Right lung (tissue), 2 donors: ENCODE measurements at regions not wholly inside any gene's neighbourhood (a gene's known extent, or its start where the extent isn't known, plus 50 kb on each side); places are given as distances from the start of the nearest gene placed in this dataset.

ENCODE experiments used
- DNase-seq, 2 donors: peaks; one replicate each; pipeline ENCODE4 v3.0.0-alpha.2; 2013

DNA sequence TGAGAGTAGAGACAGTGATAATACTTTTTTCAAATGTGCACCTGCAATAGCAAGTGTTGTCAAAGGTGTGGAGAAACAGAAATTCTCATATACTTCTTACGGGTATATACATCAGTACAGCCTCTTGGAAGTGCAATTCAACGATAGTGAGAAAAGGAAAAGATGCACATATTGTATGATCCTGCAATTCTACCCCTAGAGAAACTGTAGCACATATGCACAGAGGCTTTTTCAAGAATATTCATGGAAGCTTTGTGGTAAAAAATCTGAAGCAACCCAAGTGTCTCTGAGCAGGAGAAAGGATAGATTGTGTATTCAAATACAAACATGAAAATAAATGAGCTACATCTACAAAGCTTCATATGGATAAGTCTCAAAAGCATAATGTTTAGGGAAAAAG lies 94.7 kb upstream of the PREP start:
- DNase-seq: no peak

DNA sequence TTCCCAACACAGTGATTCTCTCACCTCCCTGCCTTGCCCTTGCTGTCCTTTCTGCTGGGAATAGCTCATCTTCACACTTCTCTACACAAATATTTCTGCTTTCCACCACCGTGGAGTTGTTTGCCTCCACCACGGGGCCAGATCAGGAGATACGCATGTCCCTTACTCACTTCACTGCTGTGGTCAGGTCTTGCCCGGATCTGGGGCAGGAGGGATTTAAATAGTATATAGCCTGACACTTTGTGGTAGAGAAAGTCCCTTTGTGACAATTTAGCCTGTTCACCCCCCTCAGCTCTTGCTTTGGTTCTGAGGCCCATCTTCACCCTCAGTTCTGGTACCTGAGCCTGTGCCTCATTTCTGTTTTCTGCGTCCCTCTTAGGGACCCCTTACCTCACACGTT lies 92.6 kb upstream of the PREP start:
- DNase-seq: no peak

DNA sequence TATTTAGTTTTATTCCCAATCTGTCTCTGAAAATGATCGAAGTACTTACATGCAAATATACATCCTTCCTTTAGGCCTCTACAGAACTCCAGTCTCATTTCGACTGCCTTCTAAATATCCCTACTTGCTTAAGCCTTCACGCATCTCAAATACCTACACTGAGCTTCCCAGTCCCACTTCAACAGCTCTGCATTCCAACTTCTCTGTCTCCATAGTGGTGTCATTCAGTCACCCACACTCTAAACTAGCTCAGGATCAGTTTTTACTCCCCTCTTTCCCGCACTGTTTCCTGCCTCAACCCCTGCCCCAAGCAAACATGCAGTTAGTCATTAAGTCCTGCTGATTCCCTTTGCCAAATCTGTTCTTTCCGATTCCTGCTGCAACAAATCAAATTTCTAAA lies 91.8 kb upstream of the PREP start:
- DNase-seq: no peak

DNA sequence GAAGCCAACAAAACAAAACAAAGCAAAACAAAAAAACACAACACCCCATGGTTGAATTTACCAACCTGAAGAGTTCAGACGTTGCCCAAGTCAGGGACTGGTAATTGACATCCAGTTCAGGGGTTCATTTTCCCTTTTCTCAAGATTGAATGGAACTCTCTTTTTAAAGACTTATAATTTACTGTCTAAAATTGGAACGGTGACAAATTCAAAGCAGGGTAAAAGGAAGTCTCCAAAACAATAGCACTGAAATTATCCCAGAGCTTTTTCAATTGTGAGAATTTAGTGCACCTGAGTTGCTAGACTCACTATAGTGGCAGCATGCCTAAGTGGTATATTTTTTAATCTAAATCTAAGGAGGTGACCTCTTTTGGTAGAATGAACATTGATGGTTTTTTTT lies 90.9 kb upstream of the PREP start:
- DNase-seq: no peak

DNA sequence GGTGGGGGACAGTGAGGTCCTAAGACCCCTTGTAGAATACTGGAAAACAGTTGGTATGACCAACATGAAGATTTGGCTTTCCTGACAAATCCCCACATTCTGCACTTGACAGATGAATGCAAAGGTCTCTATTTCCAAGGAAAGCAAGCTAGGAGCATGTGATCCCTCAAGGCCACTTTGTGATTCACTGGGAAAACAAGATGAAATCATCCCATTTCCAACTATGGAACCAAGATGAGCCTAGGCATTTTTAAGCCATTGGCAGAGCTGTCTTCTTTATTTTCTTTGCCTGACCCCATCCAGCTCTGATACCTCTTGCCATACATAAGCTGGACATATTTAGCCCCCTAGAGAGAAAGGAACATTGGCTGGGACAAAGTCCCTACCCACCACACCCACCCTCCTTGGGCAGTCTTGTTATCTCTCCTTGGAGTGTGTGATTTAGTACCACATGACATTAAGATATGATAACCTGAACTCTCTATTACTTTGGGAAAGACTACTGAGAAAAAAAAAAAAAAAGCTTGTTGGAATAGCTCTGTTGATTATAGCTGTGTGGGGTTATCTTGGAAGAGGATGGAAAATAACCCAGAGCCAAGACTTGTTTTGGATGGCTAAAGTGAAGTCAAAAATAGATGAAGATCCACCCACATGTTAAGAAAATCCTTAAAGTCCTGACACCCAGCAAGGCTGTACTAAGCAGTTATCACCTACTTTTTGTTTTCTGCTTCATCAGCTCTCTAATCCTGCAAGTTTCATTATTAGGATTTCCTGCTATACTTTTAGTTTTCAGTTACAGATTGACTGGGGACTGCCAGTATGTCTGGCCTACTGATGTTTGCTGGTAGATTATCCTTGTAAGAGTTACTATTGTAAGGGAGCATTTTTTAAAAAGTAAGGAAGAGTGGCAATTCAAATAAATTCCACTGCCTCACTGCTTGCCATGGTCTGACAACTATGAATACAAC lies 90.1 kb upstream of the PREP start:
- DNase-seq: no peak

DNA sequence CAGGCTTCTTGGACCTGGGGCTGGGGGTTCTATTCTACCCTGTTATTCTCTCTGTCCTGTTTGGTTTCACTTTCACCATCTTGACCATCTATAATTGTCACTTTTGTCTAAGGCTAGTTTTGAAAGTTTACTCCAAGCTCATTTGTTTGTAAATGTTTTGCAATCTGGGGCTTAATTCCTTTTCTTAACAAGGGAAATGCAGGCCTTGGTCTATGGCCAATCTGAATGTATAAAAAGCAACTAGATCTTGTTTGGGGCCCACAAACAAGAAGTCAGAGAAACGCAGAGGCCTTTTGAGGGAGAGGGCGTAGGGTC lies 86.3 kb upstream of the PREP start:
- peak in 1 of 2 donors; percentile 47 for DNase-seq

DNA sequence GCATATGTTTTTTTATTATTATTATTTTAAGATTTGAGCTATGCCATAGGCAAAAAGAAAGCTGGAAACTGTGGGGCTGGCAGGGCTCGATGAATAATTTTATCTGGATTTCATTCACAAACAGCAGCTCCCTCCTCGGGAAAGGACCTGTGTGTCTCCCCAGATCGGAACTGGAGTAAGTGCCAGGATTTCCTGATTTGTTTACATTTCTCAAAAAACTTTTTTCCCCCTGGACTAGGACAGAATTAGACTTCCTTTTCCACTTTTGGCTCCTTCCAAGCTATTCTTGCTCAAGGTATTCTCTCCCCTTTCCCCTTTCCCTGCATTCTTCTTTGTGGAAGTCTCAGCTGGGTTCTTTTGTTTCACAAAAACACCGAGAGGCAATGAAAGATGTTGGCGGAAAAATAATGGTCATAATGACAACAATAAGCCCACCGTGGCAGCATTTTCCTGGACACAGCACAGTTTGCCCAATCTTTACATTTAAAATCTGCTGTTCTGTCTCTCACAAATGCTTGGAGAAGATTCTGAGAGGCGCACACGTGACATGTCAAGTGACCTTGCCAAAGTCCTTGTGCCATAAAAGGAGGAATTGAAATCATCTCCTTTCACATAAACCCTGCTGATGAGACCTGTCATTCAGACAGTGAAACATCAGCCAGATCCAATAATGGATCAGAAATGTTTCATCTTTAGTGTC lies 85.8 kb upstream of the PREP start:
- DNase-seq: no peak

DNA sequence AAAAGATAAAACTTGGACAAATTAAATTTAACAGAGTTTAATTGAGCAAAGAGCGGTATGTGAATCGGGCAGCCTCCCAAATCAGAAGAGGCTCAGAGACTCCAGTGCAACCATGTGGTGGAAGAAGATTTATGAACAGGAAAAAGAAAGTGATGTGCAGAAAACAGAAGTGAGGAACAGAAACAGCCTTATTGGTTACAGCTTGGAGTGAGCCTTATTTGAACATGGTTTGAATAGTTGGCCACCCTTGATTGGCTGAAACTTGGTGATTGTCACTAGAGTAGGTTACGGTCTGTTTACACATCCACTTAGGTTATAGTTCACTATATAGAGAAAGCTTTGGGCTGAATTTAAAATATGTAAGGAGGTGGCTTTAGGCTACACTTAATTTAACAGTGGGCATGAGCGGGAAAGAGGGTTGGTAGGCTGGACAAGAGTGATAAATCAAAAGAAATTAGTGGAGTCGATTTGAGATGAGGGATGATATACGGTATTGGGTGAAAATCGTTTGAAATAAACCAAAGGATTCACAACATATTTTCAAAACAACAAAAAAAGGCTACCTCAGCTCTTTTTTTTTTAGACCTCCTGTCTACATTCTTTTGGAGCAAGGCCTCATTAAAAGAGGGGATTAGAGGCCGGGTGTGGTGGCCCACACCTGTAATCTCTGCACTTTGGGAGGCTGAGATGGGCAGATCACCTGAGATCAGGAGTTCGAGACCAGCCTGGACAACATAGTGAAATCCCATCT lies 84.3 kb upstream of the PREP start:
- no peak for DNase-seq

DNA sequence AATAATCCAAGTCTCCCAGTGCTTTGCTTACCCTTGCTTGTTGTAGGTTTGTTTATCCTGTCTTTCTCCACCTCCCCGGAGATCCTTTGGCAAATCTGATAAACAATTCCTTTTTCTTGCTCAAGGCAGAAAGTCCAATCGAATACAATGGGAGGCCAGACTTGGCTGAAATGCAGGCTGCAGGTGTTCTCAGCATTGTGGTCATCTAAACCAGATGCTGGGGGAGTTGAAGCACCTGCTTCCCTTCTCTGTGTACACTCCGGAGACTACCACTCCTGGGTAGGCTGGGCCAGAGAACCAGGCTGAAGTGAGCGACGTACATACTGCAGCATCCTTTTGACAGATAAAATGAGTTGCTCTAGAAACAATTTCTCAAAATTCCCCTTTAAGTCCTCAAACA lies 82.6 kb upstream of the PREP start:
- DNase-seq: no peak

DNA sequence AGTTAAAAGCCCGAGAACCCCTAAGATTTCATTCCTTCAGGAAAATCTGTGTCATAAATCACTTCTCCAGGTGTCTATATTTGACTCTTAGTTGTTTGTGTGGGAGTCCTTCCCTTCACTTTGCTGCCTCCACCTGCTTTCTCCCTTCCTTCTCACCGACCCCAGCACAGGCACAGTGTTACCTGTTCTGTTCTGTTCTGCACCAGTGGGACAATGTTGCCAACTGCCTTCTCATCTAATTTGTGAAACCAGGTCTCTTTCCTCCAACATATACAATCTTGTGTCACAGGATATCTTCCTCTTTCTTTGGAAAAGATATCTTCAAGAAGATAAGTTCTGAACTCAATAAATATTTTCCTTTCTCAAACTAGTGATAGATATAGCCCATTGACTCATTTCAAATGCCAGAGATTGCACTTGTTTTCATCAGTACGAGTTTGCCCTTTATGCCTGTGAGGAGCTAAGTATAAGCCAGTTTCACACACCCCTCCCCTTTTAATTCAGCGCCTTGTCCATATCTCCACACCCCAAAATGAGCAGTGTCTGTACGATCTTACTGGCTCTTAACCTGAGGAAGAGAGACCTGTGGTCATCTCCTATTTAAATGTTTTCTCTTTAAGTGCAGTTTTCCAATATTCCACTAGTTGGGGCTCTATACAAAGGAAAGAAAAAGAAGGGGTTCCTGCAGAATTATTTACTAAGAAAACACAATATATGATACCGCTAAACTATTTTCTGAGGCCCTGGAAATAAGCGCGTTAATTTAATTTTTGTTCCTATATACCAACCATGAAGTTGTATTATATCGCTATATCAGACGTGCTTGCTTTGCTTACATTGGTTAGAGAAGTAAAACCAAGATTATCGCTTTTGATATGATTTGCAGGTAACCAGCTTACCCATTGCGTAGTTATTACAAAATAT lies 81.6 kb upstream of the PREP start:
- DNase-seq: peak in 1 of 2 donors; percentile 26

DNA sequence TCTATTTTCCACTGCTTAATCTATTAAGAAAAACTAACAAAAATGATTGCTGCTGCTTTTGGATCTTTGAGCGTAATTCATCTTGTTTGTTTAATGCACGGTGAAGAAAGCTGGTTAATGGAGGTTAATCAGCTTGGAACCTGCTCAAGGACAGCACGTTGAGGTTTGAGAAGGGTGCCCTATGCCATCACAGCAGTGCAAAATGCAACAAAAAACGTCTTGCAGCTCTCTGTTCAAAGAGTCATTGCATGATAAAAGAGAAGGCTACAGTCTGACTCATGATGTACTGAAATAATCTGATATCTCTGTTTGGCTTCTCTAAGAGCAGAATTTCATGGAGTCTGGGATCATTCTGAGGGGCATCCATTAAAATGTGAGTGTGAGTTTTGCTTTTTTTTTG lies 80.6 kb upstream of the PREP start:
- DNase-seq: no peak

DNA sequence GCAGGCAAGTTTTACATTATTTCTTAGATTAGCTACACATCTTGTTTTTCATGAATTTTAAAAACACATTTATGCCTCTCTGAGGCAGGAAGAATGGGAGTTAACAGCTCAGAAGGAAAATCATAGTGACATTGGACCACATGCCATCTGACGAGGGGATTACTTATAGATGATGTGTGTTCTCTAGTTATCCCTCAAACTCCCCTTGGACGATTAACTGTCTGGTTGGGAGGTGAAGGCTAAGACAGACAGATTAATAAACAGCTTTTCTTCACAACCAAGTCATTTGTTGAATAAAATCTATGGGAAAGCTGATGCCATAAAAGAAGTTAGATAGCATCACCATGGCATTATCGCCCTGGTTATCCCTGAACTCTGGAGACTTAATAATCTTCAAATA lies 80.0 kb upstream of the PREP start:
- DNase-seq: no peak

DNA sequence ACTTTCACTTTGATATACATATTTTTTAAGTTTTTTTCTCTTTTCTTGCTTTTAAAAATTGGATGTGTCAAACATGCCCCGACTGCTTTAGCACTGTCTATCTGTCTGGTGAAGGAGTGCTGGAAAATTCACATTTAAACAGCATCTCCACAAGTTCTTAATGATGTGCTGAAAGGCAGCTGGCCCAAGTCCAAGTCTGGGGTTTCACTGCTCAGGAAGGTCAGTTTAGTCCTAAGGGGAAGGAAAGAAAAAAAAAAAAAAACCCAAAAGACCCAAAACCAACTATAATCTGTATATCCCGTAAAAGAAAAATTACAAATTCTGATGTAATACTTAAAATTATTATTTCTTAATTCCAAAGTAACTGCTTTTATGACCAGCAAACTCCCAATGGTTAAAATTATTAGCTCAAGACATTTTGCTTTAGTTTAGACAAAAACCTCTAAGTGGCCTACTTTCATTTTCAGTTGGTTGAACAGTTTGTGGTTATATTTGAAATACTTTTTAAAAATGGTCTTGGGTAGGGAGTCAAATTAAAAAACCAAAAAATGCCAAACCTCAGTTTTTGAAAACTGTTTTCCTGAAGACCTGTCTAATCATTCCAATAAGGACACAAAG lies 79.5 kb upstream of the PREP start:
- peak in 1 of 2 donors; percentile 25 for DNase-seq

DNA sequence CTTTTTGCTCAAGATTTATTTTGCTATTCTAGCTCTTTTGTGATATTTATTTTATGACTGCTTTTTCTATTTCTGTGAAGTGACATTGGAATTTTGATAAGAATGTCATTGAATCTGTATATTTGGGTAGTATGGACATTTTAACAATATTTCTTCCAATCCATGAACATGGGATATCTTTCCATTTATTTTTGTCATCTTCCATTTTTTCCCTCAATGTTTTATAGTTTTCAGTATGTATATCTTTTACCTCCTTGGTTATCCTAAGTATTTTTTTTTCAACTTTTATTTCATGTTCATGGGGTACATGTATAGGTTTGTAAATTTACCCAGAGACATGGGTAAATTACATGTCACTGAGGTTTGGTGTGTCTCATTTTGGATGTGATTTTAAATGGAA lies 74.1 kb upstream of the PREP start:
- no peak for DNase-seq

DNA sequence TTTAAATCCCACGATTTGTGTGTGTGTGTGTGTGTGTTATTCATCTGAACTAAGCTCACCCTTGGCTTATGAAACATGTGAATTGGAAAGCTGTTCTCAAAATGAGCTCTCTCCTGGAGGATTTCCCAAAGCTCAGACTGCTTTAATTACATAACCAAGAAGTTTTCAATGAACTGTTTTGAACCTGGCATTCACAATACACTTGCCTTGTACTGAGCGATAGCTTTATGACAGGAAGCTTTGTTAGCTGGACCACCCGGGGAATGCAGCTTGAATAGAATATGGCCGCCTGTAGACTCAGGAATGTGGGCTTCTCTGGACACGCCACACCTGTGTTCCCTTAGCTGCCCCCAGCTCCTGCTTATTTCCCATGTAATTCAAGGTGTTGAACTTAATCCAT lies 71.4 kb upstream of the PREP start:
- DNase-seq: no peak

DNA sequence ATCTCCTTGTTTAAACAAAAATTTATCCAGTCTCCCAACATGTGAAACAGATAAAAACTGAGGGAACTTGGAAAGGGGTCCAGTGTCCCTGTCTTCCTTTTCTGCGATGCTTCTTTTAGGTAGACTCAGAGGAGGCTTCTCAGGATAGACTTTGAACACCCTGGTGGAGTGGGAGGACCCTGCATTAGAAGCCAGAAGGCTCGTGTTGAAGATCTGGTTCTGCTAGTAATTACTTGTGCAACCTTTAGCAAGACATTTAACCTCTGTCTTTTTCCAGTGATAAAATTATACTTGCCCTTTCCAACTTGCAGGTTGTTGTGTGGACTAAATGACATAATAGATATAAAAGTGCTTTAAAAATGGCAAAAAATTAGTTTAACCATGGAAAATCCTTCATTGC lies 67.1 kb upstream of the PREP start:
- DNase-seq: no peak

DNA sequence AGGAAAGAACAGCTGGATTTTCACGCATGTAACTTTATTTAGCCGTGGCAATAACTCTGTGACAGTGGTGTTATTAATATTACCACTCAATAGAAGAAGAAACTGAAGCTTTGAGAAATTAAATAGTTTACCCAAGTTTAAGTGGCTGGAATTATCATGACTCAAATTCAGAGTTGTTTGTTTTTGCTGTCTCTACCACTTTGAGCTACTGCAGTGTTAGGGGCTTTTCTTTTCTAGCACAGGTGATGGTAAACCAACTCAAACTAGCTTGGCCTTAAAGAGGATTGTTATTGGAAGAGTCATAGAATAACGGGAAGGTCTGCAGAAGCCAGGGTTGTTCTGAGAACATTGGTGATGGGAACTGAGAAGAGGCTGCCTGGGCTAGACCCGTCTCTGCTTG lies 66.0 kb upstream of the PREP start:
- no peak for DNase-seq

DNA sequence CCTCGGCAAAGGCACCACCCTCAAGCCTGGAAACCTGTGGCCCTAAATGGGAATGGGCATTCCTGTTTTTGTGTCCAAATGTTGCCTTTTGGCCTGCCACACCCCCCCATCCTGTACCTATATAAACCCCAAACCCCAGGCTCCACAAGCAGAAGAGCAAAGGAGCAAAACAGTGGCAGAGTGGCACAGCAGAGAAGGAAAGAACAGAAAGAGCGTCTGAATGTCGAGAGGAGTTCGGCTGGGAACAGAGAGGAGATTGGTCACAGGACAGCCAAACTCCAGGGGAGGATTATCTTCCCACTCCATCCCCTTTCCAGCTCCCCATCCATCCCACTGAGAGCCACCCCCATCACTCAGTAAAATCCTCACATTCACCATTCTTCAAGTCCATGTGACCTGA lies 58.0 kb upstream of the PREP start:
- DNase-seq: no peak

DNA sequence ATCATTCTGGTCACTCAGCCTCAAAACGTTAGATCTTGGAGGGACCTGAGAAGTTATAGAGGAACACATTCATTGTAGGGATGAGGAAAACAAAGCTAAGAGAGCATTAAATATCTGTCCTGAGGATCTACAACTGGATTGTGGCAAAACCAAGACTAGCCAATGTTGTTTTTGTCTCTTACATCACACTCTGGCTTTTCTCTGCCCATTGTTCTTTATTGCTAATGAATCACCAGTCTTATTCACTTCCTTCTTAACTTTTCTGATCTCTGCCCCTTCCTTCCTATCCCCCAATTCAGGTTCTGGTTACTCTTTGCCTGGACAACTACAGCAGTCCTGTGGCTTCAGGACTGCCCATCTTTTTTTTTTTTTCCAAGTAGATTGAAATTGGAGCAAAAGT lies 57.0 kb upstream of the PREP start:
- no peak for DNase-seq

DNA sequence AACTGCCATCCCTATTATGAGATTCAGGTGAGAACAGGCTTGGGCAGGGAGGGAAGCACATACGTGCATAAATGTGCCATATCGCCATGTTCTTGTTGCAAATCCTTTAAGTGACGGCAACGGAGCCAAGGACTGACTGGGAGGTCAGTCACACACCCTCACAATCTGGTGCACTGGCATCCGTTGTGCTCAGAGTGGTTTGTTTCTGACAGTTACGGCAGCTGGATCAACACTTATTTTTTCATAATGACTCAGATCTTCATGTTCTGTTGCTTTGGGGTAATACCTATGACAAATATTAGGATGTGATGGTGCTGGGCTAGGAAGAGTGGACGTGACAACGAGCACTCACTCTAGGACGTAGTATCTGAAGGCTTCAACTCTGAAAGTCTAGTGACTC lies 56.2 kb upstream of the PREP start:
- DNase-seq: no peak

DNA sequence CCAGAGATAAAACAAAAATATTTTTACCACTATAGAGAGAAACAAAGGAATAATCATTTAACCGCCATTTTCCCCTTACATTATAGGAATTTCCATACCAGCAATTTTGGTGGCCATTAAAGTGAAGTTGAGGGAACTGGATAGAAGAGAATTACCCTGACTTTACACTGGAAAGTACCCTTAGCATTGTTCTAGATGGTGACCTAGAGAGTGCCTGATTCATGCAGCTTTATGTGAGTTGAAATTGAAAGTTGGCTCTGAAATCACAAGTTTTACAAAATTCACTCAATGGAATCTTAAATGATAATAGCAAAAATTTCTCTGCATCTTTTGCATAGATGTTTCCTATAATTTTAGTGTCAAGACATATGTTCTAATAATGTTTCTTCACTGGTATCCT lies 55.7 kb upstream of the PREP start:
- no peak for DNase-seq
